Lung microvascular endothelial cell (primary cell): ENCODE measurements at regions not wholly inside any gene's neighbourhood (a gene's known extent, or its start where the extent isn't known, plus 50 kb on each side); places are given as distances from the start of the nearest gene placed in this dataset.
"Not testable (repeated sequence)": the region's sequence is repeated elsewhere in the genome, so short reads cannot be mapped to it uniquely, and the experiment has no call there.

Source experiments
- DNase-seq, 2 donors: peaks; one replicate each; pipeline versions ENCODE4 v3.0.0 to v3.0.0-alpha.2; 2010; ENCODE audit warnings: low read depth in 2 of 2

DNA sequence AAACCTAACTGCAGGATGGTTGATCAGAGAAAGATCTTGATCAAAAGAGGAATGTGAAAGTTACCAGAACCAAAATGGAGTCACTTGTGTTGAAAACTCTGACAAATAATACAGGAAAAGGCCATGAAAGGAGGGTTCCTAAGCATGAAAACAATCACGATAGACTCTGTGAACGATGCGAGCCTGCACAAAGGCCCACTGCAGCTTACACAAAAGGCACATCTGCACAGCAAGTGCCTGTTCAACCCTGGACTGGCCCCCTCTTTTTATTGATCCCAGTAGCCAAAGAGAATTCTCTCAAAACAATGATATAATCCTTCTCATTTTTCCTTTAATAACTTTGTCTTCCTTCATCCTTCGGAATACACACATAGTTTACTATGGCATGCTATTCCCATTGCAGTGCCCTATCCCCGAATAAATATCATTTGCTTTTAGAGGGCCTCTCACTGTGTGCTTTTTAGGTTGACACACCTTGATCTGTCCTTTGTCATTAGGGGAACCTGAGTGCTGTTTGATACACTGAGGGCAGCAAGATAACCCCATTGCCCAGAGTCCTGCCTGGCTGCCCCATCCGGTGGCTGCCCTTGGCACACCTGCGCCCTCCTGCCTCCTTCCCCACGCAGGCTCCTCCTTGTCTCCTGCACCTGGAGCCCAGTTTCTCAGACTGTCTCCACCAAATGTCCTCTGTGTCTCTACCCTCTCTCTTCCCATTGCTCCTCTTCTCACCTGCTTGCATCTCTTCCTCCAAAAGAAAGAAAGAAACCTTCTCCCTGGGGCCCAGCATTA, 98.3 kb upstream of the FRMD1 start:
- DNase-seq = no peak

DNA sequence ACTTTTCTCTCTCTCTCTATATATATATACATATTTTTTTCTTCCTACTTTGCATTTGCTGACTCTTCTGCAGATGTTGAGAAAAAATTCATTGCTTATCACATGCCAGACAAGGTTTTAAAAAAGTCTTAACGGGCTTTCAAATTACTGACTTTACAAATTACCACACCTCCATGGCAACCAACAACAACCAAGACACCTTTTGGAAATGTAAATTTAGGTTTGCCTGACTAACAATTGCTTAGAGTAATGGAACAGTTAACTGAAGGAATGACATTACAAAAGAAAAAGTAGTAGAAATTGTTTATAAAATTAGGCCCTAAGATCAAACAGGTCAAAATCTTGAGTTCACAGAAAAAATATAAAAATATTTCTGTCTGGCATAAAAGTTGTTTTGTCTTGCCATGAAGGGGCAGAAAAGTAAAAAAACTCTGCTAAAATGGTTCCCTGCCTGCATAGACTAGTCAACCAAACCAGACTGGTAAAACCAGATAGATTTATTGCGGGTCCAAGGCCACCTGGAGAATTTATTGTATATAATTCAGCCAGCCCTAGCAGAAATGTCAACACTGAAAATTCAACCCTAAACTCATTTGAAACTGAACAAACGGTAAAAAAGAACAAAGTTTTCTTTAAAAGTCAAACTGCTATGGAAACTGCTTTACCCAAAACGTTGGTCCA, 92.8 kb upstream of the FRMD1 start:
- no peak for DNase-seq

DNA sequence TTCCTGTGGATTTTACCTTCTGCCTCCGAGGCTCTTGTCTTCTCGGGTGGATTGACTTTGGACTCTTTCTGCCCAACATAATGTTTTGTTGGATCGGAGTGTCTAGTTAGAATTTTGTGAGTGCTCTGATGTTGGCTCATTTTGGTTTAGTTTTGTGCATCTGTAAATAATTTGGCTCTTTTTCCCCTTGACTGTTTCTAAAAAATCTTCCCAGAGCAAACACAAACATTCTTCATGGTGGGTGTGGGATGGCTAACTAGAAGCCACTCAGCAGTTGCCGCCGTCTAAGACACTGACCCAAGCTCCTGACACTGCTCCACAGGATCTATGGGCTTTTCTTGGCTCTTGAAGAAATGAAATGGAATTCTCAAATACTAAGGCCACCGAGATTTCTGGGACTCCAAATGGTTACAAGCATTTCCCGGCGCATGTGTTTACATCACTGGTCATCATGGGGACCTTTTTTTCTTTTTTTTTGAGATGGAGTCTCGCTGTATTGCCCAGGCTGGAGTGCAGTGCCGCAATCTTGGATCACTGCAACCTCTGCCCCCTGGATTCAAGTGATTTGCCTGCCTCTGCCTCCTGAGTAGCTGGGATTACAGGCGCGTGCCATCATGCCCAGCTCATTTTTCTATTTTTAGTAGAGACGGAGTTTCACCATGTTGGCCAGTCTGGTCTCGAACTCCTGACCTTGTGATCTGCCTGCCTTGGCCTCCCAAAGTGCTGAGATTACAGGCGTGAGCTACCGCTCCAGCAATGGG, 92.0 kb upstream of the FRMD1 start:
- DNase-seq = no peak

DNA sequence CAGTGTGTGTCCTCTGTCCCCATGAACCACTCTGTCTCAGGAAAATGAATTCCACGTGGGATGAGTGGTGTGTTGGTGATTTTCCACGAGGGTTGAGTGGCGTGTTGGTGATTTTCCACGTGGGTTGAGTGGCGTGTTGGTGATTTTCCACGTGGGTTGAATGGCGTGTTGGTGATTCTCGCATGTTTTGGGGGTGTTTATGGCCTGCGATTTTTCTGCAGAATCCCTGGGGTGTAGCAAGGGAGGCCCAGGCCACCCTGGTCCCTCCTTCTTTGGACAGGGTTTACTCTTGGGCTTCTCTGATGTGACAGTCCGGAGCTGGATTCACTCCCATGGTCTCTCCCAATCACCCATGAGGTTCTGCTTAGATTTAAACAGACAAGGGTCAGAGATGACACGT, 90.6 kb upstream of the FRMD1 start:
- DNase-seq = no peak

DNA sequence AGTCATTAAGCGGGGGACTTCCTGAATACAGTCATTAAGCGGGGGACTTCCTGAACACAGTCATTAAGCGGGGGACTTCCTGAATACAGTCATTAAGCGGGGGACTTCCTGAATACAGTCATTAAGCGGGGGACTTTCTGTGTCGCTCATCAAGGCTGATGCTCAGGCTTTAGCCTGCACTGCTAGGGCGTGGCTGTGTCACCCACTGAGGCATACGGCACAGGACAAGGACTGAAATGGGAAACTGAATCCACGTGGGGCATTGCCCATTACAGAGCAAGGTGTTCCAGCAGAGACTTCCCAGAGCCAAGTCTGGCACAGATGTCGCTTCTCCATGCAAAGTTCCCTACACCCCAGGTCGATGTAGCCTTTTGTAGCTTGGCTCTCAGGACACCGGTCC, 89.9 kb upstream of the FRMD1 start:
- DNase-seq = not testable (repeated sequence)

DNA sequence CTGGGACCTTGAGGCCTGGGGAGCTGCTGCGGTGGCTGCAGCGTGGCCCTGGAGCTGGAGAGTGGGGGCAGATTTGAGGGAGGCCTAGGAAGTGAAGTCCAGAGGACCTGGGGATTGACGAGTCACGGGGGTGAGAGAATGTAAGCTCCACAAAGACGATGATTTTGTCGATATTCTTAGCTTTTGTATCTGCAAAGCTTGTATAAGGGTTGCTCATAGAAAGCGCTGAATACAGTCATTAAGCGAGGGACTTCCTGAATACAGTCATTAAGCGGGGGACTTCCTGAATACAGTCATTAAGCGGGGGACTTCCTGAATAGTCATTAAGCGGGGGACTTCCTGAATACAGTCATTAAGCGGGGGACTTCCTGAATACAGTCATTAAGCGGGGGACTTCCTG, 89.3 kb upstream of the FRMD1 start:
- DNase-seq = not testable (repeated sequence)

DNA sequence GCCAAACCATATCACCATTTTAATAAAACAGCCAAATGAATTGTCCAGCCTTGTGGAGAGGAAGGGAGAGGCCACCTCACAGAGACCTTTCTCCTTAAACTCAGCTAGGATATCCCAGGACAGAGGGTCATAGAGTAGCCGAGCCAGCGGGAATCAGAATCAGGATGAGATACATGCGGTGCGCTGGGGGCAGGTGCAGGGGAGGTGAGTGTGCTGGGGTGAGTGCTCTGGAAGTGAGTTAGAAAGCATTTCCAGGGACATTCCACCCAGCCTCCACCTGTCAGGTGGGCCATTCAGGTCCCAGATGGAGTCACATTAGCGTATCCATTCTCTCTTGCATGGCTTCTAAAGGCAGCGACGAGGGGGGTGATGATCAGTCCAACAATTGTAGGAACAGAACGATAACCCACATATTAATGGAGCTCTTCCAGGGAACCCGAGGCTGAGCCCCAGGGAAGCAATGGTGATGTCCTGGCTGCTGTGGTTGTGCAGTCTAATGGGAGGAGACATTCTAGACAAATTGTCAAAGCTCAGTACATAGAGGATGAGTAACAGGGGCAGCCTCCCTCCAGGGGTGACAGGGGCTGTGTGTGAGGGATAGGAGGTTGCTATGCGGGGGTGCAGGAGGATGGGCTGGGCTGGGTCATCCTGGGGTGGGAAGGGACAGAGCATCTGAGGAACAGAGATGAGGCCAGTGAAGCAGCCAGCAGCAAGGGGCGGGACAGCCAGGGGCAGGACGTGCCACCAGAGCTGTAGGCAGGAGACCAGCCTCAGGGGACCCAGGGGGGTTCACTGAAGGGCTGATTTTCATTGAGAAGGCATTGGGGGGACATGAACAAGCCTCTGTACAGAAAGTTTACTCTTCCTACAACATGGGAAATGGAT, 88.7 kb upstream of the FRMD1 start:
- no peak for DNase-seq

DNA sequence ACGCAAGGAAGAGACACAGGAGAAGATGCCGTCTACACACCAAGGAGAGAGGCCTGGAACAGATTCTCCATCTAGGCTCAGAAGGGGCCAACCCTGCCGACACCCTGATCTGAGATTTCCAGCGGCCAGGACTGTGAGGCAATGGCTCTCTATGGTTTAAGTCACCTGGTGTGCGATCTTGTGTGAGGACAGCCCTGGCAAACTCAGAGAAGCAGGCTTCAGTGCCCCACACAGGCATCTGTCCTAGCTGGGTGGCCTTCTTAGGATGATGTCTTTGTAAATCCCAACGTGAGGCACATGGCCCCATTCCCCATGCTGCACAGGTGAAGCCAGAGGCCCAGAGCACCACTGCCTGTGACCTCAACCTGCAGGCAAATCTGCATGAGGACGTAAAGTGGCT, 87.6 kb upstream of the FRMD1 start:
- no peak for DNase-seq

DNA sequence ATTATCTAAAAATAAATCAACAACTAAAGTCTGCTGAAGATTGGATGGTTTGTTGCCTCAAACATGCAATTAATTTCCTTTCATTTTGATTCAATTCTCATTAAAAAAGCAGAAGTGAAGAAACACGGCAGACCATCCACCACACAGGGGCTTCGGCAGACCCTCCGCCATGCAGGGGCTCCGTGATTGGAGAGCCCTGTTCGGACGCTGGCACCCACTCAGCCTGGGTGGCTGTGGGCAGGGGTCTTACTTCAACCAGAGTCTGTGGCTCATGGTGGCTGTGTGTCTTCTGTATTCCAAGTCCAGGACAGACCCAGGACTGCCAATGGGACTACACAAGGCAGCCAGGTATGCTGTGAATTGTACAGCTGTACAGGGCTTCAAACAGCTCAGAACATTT, 86.9 kb upstream of the FRMD1 start:
- no peak for DNase-seq

DNA sequence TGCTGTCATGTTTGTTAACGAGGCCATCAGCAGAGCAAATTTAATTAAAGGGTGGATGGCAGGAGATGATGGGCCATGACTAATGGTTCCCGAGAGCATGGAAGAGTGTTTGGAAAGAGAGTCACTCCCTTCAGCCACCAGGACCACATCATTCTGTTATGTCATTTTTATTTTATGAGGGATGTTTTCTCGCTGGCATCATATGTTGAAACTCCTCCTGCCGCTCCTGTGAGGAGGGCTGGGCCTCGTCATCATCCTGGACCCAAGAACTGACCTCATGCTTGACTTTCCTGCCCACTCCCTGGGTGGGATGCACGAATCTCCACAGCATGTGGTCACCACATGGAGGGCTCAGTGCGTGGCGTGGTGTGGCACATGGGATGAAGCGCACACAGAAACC, 86.4 kb upstream of the FRMD1 start:
- DNase-seq = no peak

DNA sequence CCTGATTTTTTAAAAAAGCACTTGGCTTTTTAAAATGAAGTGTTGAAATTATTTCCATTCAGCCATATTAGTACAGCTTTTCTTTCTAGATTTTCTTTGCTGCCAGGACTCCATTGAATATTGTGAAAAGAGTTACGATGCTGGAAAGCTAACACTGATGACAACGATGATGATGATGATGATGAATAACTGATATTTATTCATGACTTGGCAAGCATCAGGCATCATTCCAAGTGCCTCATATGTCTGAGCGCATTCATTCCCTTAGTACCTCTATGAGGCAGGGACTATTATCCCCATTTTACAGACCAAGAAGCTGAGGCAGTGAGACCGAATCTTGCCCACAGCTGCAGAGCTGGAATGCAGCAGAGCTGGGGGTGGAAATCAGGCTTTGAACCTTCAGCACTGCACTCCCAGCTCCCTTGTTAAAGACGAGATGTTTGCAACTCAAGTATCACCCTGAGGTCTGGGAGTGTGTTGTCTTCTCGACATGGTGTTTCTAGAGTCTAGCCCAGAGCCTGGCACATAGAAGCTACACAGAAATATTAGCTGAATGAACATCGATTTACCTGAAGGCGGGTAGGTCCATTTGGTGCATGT, 85.5 kb upstream of the FRMD1 start:
- no peak for DNase-seq

DNA sequence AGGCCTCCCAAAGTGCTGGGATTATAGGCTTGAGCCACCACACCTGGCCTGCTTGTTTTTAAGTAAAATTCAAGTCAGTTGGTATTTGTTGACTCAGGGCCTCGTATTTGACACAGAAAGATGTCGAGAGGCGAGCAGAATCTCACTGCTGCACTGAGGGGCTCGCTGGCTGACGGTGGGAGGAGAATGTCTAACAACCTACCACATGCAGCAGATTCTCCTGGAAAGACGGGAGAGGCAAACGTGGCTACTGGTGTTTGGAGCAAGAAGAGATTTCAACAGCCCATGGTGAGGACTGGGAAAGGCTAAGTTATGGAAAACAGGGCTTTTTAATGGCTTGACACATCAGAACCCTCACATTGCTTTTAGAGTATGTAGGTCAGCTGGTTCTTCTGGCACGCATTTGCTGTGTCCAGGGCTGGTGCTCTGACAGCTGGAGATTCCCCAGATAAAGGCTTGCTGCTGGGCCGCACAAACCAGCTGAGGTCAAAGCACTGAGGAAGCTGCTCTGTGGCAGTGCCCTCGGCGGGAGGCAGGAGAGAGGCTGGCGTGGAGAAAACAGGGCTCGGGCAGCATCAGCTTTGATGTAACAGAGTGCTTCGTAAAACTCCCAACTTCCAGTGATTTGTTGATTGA, 84.2 kb upstream of the FRMD1 start:
- DNase-seq = no peak

DNA sequence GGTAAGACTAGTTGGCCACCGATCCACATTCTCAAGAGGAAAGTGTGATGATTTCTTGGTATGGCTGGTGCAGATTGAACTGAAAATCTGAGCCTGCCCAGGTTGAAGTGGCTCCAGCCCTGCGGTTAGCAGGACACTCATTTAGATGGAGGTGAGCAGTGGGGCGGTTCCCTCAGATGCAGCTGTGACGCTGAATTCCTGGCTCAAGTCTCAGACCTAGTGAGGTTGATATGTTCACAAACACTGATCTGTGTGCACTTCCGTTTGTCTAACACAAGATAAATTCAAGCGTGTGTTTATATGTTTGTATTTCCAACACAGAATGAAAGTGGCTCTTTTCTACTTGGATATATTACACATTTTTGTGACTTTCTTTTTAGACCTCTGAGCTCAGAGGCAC, 83.4 kb upstream of the FRMD1 start:
- no peak for DNase-seq

DNA sequence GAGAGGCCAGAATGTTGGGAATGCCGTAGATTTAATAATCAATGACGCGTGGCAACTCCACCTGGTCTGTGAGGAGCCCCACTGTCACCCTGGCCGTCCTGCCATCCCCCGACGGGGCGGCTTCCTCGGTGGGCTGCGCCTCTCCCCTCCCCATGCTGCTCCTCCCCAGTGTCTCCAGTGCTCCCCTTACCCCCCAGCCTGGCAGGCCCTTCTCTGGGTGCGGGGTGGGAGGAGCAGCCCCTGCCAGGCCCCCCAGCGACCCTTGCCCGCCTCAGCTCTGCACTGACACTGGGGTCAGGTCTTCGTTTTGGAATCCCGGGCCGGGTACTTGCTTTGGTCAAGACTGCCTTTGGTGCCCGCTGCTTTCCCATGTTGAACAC, 82.3 kb upstream of the FRMD1 start:
- DNase-seq = no peak

DNA sequence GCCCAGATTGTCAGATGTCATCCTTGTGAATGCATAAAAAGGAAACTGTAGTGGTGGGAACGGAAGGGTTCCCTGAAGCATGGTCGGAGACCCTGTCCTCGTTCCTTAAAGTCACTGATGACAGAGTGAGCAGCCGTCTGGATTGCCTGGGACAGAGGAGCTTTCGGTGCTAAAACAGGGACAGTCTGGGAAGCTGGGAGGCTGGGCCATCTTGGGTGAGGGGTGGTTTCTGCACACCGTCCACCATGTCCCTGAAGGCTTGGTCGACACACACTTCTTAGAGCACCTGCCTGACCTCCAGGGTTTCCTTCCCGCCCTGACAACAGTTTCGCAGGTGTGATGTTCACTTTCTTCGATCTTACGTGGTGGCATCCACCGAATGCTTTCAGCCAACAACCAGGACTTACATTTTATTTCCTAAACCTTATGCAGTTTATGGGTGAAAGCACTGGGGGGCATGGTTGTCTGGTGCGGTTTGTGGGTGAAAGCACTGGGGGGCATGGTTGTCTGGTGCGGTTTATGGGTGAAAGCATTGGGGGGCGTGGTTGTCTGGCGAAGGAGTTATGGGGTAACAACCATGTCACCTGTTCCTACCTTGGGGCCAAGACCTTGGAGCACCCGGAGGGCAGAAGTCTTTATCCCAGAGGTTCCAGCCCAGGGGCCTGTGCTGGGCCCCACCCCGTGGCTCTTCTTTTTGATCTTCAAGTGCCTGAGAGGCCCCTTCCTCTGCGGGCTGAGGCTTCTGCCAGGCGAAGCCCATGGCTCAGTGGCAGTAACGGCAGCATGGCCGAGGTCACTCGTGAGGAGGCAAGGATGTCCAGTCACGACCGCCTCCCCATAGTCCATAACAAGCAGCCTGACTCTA, 81.7 kb upstream of the FRMD1 start:
- no peak for DNase-seq

DNA sequence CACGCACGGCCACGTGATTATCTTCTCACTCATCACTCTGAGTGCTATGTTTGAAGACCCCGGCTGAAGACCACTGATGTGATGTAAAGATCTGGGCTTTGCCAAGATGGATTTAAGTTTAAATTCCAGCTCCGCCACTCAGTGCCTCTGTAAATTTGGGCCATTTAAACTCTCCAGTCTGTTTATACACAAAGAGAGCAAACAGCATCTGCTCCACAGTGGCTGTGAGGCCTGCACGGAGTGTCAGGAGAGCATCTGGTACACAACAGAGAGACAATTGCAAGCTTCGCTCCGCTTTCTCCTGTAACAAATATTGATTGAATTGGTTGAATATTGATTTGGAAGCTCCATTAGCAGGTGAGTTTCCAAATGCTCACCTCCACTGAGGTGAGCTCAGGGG, 80.5 kb upstream of the FRMD1 start:
- no peak for DNase-seq

DNA sequence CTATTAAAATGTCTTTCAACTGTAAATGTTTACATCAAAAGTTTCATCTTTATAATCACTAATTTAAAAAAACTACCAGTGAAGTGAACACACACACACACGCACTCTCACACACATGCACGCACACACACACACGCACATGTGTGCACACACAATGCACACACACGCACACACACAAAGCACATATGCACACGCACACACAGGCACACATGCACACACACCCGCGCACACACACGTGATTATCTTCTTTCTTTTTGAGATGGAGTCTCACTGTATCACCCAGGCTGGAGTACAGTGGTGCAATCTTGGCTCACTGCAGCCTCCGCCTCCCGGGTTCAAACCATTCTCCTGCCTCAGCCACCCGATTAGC, 80.0 kb upstream of the FRMD1 start:
- no peak for DNase-seq

DNA sequence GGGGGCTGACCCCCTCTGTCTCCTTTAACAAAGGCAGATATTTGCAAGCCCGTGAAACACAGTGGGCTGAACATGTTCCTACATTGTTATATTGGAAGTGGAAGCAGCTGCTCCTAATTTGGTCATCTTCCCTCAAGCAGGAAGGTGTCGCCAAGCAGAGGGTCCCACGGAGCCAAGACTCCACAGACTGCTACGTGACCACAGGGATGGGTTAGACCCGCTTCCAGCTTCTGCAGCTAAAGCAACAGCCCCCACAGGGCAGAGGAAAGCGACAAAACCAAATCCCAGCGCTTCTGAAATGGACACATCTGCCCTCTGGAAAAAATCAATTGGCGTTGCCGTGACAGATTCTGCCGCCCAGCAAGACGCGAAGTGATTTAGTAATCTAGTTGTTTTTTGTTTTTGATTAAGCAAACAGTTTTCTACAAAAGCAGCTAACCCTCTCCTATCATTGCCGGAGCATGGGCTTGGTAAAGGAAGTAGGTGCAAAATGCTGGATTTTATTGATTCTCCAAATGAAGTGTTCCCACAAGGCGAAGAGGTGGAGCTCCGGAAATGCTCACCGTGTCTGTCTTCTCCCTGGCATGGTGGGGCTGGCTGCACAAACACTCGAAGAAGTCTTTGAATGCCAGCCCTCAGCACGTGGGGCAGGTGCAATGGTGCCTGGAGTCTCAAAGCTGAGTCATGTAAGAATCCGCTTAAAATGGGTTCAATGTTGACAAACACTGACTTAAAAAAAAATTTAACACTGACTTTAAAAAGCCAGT, 79.4 kb upstream of the FRMD1 start:
- DNase-seq = no peak
